Endothelial cell (in vitro differentiated cells): ENCODE measurements at regions not wholly inside any gene's neighbourhood (a gene's known extent, or its start where the extent isn't known, plus 50 kb on each side); places are given as distances from the start of the nearest gene placed in this dataset.

Experiments used
- DNase-seq: peaks from one replicate; pipeline ENCODE4 v3.0.0; 2021; ENCODE audit warnings: low spot score
- H3K27ac Mint-ChIP-seq: one replicate; pipeline ENCODE4 v1.8.0; 2021; ENCODE audit warnings: mixed read lengths, inconsistent platforms; ENCODE audit not compliant: unreplicated experiment
- H3K27me3 Mint-ChIP-seq: one replicate; pipeline ENCODE4 v1.8.0; 2021; ENCODE audit warnings: mild to moderate bottlenecking, moderate library complexity, mixed read lengths, inconsistent platforms; ENCODE audit not compliant: unreplicated experiment
- H3K36me3 Mint-ChIP-seq: one replicate; pipeline ENCODE4 v1.8.0; 2021; ENCODE audit warnings: mild to moderate bottlenecking, low read depth, mixed read lengths, inconsistent platforms; ENCODE audit not compliant: unreplicated experiment
- H3K4me1 Mint-ChIP-seq: one replicate; pipeline ENCODE4 v1.8.0; 2021; ENCODE audit warnings: mild to moderate bottlenecking, mixed read lengths, inconsistent platforms; ENCODE audit not compliant: unreplicated experiment
- H3K4me3 Mint-ChIP-seq: one replicate; pipeline ENCODE4 v1.8.0; 2021; ENCODE audit warnings: mild to moderate bottlenecking, mixed read lengths, inconsistent platforms; ENCODE audit not compliant: unreplicated experiment
- H3K9me3 Mint-ChIP-seq: one replicate; pipeline ENCODE4 v1.8.0; 2021; ENCODE audit warnings: mixed read lengths, inconsistent platforms; ENCODE audit not compliant: unreplicated experiment
- CTCF ChIP-seq: fragments of 200-600 bp; sonication (generic); IDR thresholded peaks from one replicate; pipeline ENCODE4 v1.5.0; 2021; ENCODE audit warnings: antibody characterized with exemption; ENCODE audit not compliant: unreplicated experiment

- Mint-ChIP-seq H3K36me3 (no peaks in the 10 kb centered on the region), H3K27ac (no peak overlapping the region), H3K4me3 (no peak overlapping the region), H3K27me3 (no peaks in the 10 kb centered on the region), H3K4me1 (no peaks in the 10 kb centered on the region), H3K9me3 (no peaks in the 10 kb centered on the region)
- no peak for TF ChIP-seq CTCF
- no peak for DNase-seq
Measured at GRCh38 chrX:112359906-112360305, 277.3 kb upstream of the TRPC5 start.

GRCh38 chrX:112355931-112356330, 273.4 kb upstream of the TRPC5 start:
- no peak overlapping the region for H3K27ac Mint-ChIP-seq
- DNase-seq = no peak
- no peaks in the 10 kb centered on the region for H3K9me3 Mint-ChIP-seq
- H3K4me1 Mint-ChIP-seq = no peaks in the 10 kb centered on the region
- no peaks in the 10 kb centered on the region for H3K27me3 Mint-ChIP-seq
- H3K36me3 Mint-ChIP-seq = no peaks in the 10 kb centered on the region
- H3K4me3 Mint-ChIP-seq = no peak overlapping the region
- no peak for TF ChIP-seq CTCF

- H3K9me3 Mint-ChIP-seq = no peaks in the 10 kb centered on the region
- no peak for DNase-seq
- H3K4me3 Mint-ChIP-seq = no peak overlapping the region
- no peaks in the 10 kb centered on the region for H3K4me1 Mint-ChIP-seq
- TF ChIP-seq CTCF = no peak
- no peak overlapping the region for H3K27ac Mint-ChIP-seq
- H3K36me3 Mint-ChIP-seq = no peaks in the 10 kb centered on the region
- peaks cover 1% of the 10 kb centered on the region for H3K27me3 Mint-ChIP-seq
Measured at GRCh38 chrX:112341598-112341997, 259.0 kb upstream of the TRPC5 start.

GRCh38 chrX:112313201-112313600, 230.6 kb upstream of the TRPC5 start:
- H3K27ac Mint-ChIP-seq = no peak overlapping the region
- H3K9me3 Mint-ChIP-seq = no peaks in the 10 kb centered on the region
- no peaks in the 10 kb centered on the region for H3K27me3 Mint-ChIP-seq
- no peak for TF ChIP-seq CTCF
- no peaks in the 10 kb centered on the region for H3K36me3 Mint-ChIP-seq
- H3K4me3 Mint-ChIP-seq = no peak overlapping the region
- DNase-seq = no peak
- no peaks in the 10 kb centered on the region for H3K4me1 Mint-ChIP-seq

GRCh38 chrX:112306027-112306426, 223.5 kb upstream of the TRPC5 start:
- H3K36me3 Mint-ChIP-seq = no peaks in the 10 kb centered on the region

More at GRCh38 chrX:112306027-112306426, 223.5 kb upstream of the TRPC5 start:
- no peak for DNase-seq
- H3K27ac Mint-ChIP-seq = no peak overlapping the region
- no peak for TF ChIP-seq CTCF
- no peaks in the 10 kb centered on the region for H3K9me3 Mint-ChIP-seq
- H3K27me3 Mint-ChIP-seq = peaks cover 2% of the 10 kb centered on the region
- no peak overlapping the region for H3K4me3 Mint-ChIP-seq
- peaks cover 7% of the 10 kb centered on the region for H3K4me1 Mint-ChIP-seq
